Endodermal cell (in vitro differentiated cells): ENCODE measurements at regions not wholly inside any gene's neighbourhood (a gene's known extent, or its start where the extent isn't known, plus 50 kb on each side); places are given as distances from the start of the nearest gene placed in this dataset.

Experiments used
- DNase-seq: peaks from one replicate; pipeline ENCODE4 v3.0.0-alpha.2; 2017
- H3K27ac ChIP-seq: 2 replicates; pipeline ENCODE4 v1.5.1; 2013; ENCODE audit warnings: mild to moderate bottlenecking, low read depth, low read length, moderate library complexity
- H3K27me3 ChIP-seq: 2 replicates; pipeline ENCODE4 v1.6.1; 2013; ENCODE audit warnings: mild to moderate bottlenecking, low read length, moderate library complexity; ENCODE audit not compliant: insufficient read depth, control insufficient read depth, poor library complexity, severe bottlenecking
- H3K36me3 ChIP-seq: 2 replicates; pipeline ENCODE4 v1.7.0; 2013; ENCODE audit warnings: mild to moderate bottlenecking, low read length, moderate library complexity; ENCODE audit not compliant: control insufficient read depth, insufficient read depth
- H3K4me1 ChIP-seq: one replicate; pipeline ENCODE4 v1.7.0; 2013; ENCODE audit warnings: low read length; ENCODE audit not compliant: control insufficient read depth, insufficient read depth
- H3K4me3 ChIP-seq: 2 replicates; pipeline ENCODE4 v1.5.1; 2013; ENCODE audit warnings: mild to moderate bottlenecking, low read length, moderate library complexity
- H3K9ac ChIP-seq: 2 replicates; pipeline ENCODE4 v1.6.1; 2013; ENCODE audit warnings: mild to moderate bottlenecking, low read length, moderate library complexity; ENCODE audit not compliant: poor library complexity, severe bottlenecking; ENCODE audit errors: extremely low read depth
- H3K9me3 ChIP-seq: 2 replicates; pipeline ENCODE4 v1.6.1; 2013; ENCODE audit warnings: mild to moderate bottlenecking, low read length, moderate library complexity; ENCODE audit not compliant: control insufficient read depth
- H3K27ac Mint-ChIP-seq: 2 replicates; pipeline ENCODE4 v1.8.0; 2020; ENCODE audit warnings: mixed read lengths
- H3K27me3 Mint-ChIP-seq: 2 replicates; pipeline ENCODE4 v1.8.0; 2021; ENCODE audit warnings: mild to moderate bottlenecking, mixed read lengths; ENCODE audit not compliant: insufficient read depth
- H3K36me3 Mint-ChIP-seq: 2 replicates; pipeline ENCODE4 v1.8.0; 2020; ENCODE audit warnings: low read depth, mixed read lengths
- H3K4me1 Mint-ChIP-seq: 2 replicates; pipeline ENCODE4 v1.8.0; 2020; ENCODE audit warnings: mixed read lengths
- H3K4me3 Mint-ChIP-seq: 2 replicates; pipeline ENCODE4 v1.8.0; 2020; ENCODE audit warnings: mild to moderate bottlenecking, moderate library complexity, mixed read lengths
- H3K9me3 Mint-ChIP-seq: 2 replicates; pipeline ENCODE4 v1.8.0; 2020; ENCODE audit warnings: mild to moderate bottlenecking, mixed read lengths
- CTCF ChIP-seq: fragments of 200-600 bp; sonication (generic); conservative IDR thresholded peaks from 2 replicates; pipeline ENCODE4 v1.5.0; 2021; ENCODE audit warnings: antibody characterized with exemption, mild to moderate bottlenecking
- WGBS, 2 experiments: methylation state at CpG; one replicate each; pipeline versions ENCODE4 v1.1.5 to v1.1.7; 2013; ENCODE audit warnings: missing lambda C conversion rate in 2 of 2, mixed read lengths in 1 of 2; ENCODE audit not compliant: insufficient coverage in 1 of 2, insufficient read length in 1 of 2; 5-methylcytosine and 5-hydroxymethylcytosine counted together

DNA sequence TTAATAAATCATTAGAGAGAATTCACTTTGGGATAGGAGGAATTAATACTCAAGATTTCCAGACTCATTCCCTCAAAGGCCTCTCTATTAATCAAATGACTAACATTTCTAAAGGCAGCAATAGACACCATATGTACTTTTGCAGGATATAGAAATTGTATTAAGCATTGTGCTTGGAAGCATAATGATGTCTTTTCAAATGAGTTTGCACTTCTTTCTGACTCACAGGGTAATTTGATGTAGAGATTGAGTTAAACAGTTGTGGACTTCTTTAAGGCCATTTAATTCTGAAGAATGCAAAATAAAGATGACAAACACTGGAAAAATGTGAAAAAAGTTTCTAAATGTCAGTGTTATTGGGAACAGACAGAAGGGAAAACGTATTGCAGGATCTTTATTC is 63.4 kb upstream of the CSRP2 start:
- DNase-seq: no peak
- Mint-ChIP-seq H3K27me3 (no peaks in the 10 kb centered on the region), H3K4me3 (no peak overlapping the region), H3K36me3 (no peaks in the 10 kb centered on the region), H3K27ac (no peak overlapping the region), H3K4me1 (no peaks in the 10 kb centered on the region), H3K9me3 (no peaks in the 10 kb centered on the region)
- WGBS, 2 experiments: 75% methylated on average over 1 of the region's 1 CpG; no CpG with 5 or more reads in 1 of the 2 experiments
- H3K27ac ChIP-seq: no peak overlapping the region
- no peaks in the 10 kb centered on the region for H3K9me3 ChIP-seq
- no peaks in the 10 kb centered on the region for H3K4me1 ChIP-seq
- no peak for TF ChIP-seq CTCF
- no peak overlapping the region for H3K4me3 ChIP-seq
- no peak overlapping the region for H3K9ac ChIP-seq
- no peaks in the 10 kb centered on the region for H3K27me3 ChIP-seq
- H3K36me3 ChIP-seq: no peaks in the 10 kb centered on the region

- TF ChIP-seq CTCF: no peak
- no peaks in the 10 kb centered on the region for H3K36me3 ChIP-seq
- WGBS, 2 experiments: 80% methylated on average over 3 of the region's 3 CpGs; no CpG with 5 or more reads in 1 of the 2 experiments
- no peaks in the 10 kb centered on the region for H3K27me3 ChIP-seq
- H3K9ac ChIP-seq: no peak overlapping the region
- Mint-ChIP-seq H3K27ac (no peak overlapping the region), H3K4me1 (no peaks in the 10 kb centered on the region), H3K27me3 (no peaks in the 10 kb centered on the region), H3K9me3 (no peaks in the 10 kb centered on the region), H3K4me3 (no peak overlapping the region), H3K36me3 (no peaks in the 10 kb centered on the region)
- DNase-seq: no peak
- no peak overlapping the region for H3K4me3 ChIP-seq
- no peak overlapping the region for H3K27ac ChIP-seq
- no peaks in the 10 kb centered on the region for H3K4me1 ChIP-seq
- no peaks in the 10 kb centered on the region for H3K9me3 ChIP-seq
Measured at GRCh38 chr12:76940671-76941445, 62.0 kb upstream of the CSRP2 start.

DNA sequence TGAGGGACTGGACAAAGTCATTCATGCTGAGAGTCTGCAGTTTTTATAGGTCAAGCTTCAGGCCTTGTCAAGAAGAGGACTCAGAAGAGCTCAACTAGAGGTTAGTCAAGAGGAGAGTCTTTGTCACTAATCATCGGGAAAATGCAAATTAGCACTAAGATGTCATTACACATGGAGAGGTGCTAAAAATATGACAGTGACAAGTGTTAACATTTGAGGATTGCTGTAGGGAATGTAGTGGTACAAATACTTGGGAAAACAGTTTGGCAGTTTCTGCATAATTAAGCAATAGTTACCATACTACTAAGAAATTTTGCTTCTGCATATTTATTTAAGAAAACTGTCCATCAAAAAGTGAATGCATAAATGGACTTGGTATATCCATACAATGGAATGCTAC is 60.9 kb upstream of the CSRP2 start:
- Histone ChIP-seq H3K27ac (no peak overlapping the region), H3K4me3 (no peak overlapping the region), H3K4me1 (no peaks in the 10 kb centered on the region), H3K36me3 (no peaks in the 10 kb centered on the region), H3K9me3 (no peaks in the 10 kb centered on the region), H3K9ac (no peak overlapping the region), H3K27me3 (no peaks in the 10 kb centered on the region)
- TF ChIP-seq CTCF: no peak
- WGBS, 2 experiments: 89 to 94% methylated on average over 1 of the region's 1 CpG
- Mint-ChIP-seq H3K27ac (no peak overlapping the region), H3K9me3 (no peaks in the 10 kb centered on the region), H3K27me3 (no peaks in the 10 kb centered on the region), H3K36me3 (no peaks in the 10 kb centered on the region), H3K4me3 (no peak overlapping the region), H3K4me1 (no peaks in the 10 kb centered on the region)
- no peak for DNase-seq
